ENCODE measurements at regions not wholly inside any gene's neighbourhood (a gene's known extent, or its start where the extent isn't known, plus 50 kb on each side); places are given as distances from the start of the nearest gene placed in this dataset.
A peak's percentile ranks its signal among the peaks of the same experiment; 100 is the strongest.
"Not testable (repeated sequence)": the region's sequence is repeated elsewhere in the genome, so short reads cannot be mapped to it uniquely, and the experiment has no call there.

DNA sequence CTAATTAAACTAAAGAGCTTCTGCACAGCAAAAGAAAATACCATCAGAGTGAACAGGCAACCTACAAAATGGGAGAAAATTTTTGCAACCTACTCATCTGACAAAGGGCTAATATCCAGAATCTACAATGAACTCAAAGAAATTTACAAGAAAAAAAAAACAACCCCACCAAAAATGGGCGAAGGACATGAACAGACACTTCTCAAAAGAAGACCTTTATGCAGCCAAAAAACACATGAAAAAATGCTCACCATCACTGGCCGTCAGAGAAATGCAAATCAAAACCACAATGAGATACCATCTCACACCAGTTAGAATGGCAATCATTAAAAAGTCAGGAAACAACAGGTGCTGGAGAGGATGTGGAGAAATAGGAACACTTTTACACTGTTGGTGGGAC is 100.7 kb downstream of the GPX5 start:
- CTCF ChIA-PET; H3K4me3 ChIP-seq; H3K4me1 ChIP-seq; POLR2A ChIA-PET; ATAC-seq; H3K9me3 ChIP-seq; H3K4me2 ChIP-seq; DNase-seq (ENCODE audit: low read depth in 1 of 2, low spot score in 1 of 2); FAIRE-seq; H3K27ac ChIP-seq: not testable (repeated sequence)
- WGBS (ENCODE audit: missing lambda C conversion rate) = 0% methylated on average over 2 of the region's 2 CpGs

DNA sequence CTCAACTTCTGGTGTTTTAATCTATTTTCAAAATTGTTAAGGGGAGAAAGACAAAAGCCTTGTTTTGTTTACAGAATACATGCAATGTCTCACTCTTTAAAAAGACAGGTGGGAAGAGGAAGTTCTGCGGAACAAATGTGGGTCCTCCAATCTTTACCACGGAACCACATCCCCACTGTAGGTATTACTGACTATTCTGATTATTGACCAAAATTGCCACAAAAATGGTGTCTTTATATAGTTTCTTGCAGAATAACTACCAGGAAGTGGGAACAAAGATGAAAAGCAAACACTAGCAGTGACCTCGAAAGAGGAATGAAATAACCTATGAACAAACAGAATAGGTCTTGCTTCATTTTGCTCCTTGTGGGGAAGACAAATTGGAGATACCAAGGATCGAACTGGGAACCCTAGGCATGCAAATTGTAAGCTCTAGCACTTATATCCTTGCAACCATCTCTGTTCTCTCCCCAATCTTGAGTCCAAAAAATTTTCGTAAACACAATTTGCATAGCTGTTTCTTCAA is 106.7 kb downstream of the GPX5 start:
- POLR2A ChIA-PET = no interaction called here
- Histone ChIP-seq H3K9me3 (no peaks in the 10 kb centered on the region), H3K4me1 (no peaks in the 10 kb centered on the region), H3K27ac (no peak overlapping the region), H3K4me2 (no peak overlapping the region), H3K4me3 (no peak overlapping the region)
- ATAC-seq (no peak), DNase-seq (ENCODE audit: low read depth in 1 of 2, low spot score in 1 of 2) (no peak), FAIRE-seq (no peak)
- 60% methylated on average over 5 of the region's 5 CpGs for WGBS (ENCODE audit: missing lambda C conversion rate)
- CTCF ChIA-PET = no interaction called here
- TF ChIP-seq EHF (CRISPR knock-in tag; IDR thresholded peaks at IDR 0.05) = no peak
- TF ChIP-seq, protein P1, sequence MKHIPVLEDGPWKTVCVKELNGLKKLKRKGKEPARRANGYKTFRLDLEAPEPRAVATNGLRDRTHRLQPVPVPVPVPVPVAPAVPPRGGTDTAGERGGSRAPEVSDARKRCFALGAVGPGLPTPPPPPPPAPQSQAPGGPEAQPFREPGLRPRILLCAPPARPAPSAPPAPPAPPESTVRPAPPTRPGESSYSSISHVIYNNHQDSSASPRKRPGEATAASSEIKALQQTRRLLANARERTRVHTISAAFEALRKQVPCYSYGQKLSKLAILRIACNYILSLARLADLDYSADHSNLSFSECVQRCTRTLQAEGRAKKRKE (CRISPR knock-in tag; IDR thresholded peaks at IDR 0.05; ENCODE audit: low read depth) = no peak
- no peak for TF ChIP-seq BHLHE40 (IDR thresholded peaks at IDR 0.05; ENCODE audit: low read depth, low read length)
- TF ChIP-seq, protein P2, sequence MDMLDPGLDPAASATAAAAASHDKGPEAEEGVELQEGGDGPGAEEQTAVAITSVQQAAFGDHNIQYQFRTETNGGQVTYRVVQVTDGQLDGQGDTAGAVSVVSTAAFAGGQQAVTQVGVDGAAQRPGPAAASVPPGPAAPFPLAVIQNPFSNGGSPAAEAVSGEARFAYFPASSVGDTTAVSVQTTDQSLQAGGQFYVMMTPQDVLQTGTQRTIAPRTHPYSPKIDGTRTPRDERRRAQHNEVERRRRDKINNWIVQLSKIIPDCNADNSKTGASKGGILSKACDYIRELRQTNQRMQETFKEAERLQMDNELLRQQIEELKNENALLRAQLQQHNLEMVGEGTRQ (IDR thresholded peaks at IDR 0.05) = no peak
- no peak for TF ChIP-seq EP300 (IDR thresholded peaks at IDR 0.05)
- TF ChIP-seq HEYL (CRISPR knock-in tag; IDR thresholded peaks at IDR 0.05) = no peak
- TF ChIP-seq KDM5A (IDR thresholded peaks at IDR 0.05) = no peak
- no peak for TF ChIP-seq POLR2A (IDR thresholded peaks at IDR 0.05; ENCODE audit: low read length)
- TF ChIP-seq POLR2AphosphoS2 (conservative IDR thresholded peaks at IDR 0.05; ENCODE audit: low read length) = no peak
- TF ChIP-seq MAZ (IDR thresholded peaks at IDR 0.05; ENCODE audit: borderline replicate concordance, low read depth, low read length) = no peak
- TF ChIP-seq, protein P3, sequence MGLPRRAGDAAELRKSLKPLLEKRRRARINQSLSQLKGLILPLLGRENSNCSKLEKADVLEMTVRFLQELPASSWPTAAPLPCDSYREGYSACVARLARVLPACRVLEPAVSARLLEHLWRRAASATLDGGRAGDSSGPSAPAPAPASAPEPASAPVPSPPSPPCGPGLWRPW (IDR thresholded peaks at IDR 0.05) = no peak
- no peak for TF ChIP-seq CHD2 (IDR thresholded peaks at IDR 0.05; ENCODE audit: low read length, partially characterized antibody)
- TF ChIP-seq HDAC2 (IDR thresholded peaks at IDR 0.05) = no peak
- TF ChIP-seq JUNB (IDR thresholded peaks at IDR 0.05) = no peak
- no peak for TF ChIP-seq CHD4 (IDR thresholded peaks at IDR 0.05; ENCODE audit: borderline replicate concordance)
- no peak for TF ChIP-seq NFE2L2 (conservative IDR thresholded peaks at IDR 0.05; ENCODE audit: low read length)
- TF ChIP-seq ZNF302 (CRISPR knock-in tag; IDR thresholded peaks at IDR 0.05) = no peak
- TF ChIP-seq, protein P4, sequence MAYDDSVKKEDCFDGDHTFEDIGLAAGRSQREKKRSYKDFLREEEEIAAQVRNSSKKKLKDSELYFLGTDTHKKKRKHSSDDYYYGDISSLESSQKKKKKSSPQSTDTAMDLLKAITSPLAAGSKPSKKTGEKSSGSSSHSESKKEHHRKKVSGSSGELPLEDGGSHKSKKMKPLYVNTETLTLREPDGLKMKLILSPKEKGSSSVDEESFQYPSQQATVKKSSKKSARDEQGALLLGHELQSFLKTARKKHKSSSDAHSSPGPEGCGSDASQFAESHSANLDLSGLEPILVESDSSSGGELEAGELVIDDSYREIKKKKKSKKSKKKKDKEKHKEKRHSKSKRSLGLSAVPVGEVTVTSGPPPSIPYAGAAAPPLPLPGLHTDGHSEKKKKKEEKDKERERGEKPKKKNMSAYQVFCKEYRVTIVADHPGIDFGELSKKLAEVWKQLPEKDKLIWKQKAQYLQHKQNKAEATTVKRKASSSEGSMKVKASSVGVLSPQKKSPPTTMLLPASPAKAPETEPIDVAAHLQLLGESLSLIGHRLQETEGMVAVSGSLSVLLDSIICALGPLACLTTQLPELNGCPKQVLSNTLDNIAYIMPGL (CRISPR knock-in tag; IDR thresholded peaks at IDR 0.05; ENCODE audit: borderline replicate concordance) = no peak

DNA sequence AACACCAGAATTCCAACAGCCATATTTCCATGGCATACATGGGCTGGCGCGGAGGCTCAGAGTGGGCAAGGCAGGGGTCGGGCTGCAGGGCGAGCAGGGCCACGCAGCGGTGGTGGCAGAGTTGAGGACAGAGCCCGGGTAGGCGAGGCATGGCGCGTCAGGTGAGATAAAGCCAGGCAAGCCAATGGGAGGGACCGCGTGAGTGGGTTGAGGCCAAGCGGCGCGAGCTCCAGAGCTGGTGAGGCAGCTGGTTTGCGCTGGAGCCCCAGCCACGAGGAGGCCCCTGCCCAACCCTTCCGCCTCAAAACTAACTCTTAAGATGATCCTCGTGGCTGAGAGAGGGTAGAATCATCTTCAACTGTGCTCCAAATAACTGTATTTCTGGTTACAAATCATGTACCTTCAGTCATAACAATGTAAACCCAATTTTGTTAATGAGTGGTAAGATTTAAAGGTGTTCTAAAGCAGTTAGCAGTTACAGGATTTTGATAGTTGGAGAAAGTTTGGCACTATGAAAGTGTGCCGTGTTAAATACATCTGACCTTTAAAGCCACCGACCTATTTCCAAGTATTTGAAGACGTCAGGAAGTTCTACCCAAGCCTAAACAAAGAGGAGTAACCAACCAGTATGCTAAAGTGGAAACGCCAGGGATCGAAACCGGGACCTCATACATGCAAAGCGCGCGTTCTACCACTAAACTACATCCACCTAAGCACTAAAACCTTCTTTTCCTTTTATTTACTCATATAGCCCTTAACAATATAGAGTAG is 107.9 kb downstream of the GPX5 start:
- no peaks in the 10 kb centered on the region for H3K4me1 ChIP-seq
- H3K9me3 ChIP-seq = no peaks in the 10 kb centered on the region
- CTCF ChIA-PET = interaction anchor here (1.6 kb wide), 1 partner anchor 138 kb away, joined by 3 read pairs; no protein-coding TSS in a partner anchor
- POLR2A ChIA-PET = interaction anchor here (1.4 kb wide), 1 partner anchor 15 kb away, joined by 3 read pairs; no protein-coding TSS in a partner anchor
- DNase-seq (ENCODE audit: low read depth in 1 of 2, low spot score in 1 of 2) = peak in 1 of 2 experiments; percentile 78
- FAIRE-seq = no peak
- 68% methylated on average over 28 of the region's 28 CpGs for WGBS (ENCODE audit: missing lambda C conversion rate)
- peak overlapping the region; percentile 60; the same call in 1 of the 3 replicates for H3K4me3 ChIP-seq
- peak; percentile 69 to 75 for ATAC-seq
- peak overlapping the region; percentile 80 for H3K4me2 ChIP-seq
- H3K27ac ChIP-seq = no peak overlapping the region; a peak in 1 of 6 replicates
- TF ChIP-seq TP53 (CRISPR knock-in tag; IDR thresholded peaks at IDR 0.05) = peak; percentile 78; the same call in 1 of the 2 replicates
- TF ChIP-seq EHMT2 (IDR thresholded peaks at IDR 0.05; ENCODE audit: low read depth) = no peak
- TF ChIP-seq CEBPB (IDR thresholded peaks at IDR 0.05) = no peak
- TF ChIP-seq RARB (CRISPR knock-in tag; IDR thresholded peaks at IDR 0.05) = 0 out of 2 replicates have a peak, but pooled peaks have one; percentile 70
- 0 out of 2 replicates have a peak, but pooled peaks have one; percentile 67 for TF ChIP-seq FOSB (CRISPR knock-in tag; IDR thresholded peaks at IDR 0.05)
- TF ChIP-seq, protein P1 (CRISPR knock-in tag; IDR thresholded peaks at IDR 0.05; ENCODE audit: low read depth) = no peak
- TF ChIP-seq, protein P5, sequence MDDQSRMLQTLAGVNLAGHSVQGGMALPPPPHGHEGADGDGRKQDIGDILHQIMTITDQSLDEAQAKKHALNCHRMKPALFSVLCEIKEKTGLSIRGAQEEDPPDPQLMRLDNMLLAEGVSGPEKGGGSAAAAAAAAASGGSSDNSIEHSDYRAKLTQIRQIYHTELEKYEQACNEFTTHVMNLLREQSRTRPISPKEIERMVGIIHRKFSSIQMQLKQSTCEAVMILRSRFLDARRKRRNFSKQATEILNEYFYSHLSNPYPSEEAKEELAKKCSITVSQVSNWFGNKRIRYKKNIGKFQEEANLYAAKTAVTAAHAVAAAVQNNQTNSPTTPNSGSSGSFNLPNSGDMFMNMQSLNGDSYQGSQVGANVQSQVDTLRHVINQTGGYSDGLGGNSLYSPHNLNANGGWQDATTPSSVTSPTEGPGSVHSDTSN (IDR thresholded peaks at IDR 0.05) = no peak
- no peak for TF ChIP-seq CHD2 (IDR thresholded peaks at IDR 0.05; ENCODE audit: low read length, partially characterized antibody)
- peak; percentile 36 for TF ChIP-seq SREBF2 (IDR thresholded peaks at IDR 0.05)
- TF ChIP-seq GATA3 (IDR thresholded peaks at IDR 0.05; ENCODE audit: borderline replicate concordance) = no peak
- TF ChIP-seq CBX2 (IDR thresholded peaks at IDR 0.05; ENCODE audit: borderline replicate concordance, low read depth) = no peak
- no peak for TF ChIP-seq BHLHE40 (IDR thresholded peaks at IDR 0.05; ENCODE audit: low read depth, low read length)
- TF ChIP-seq, protein P6, sequence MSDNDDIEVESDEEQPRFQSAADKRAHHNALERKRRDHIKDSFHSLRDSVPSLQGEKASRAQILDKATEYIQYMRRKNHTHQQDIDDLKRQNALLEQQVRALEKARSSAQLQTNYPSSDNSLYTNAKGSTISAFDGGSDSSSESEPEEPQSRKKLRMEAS (IDR thresholded peaks at IDR 0.05) = no peak
- peak; percentile 92 for TF ChIP-seq HOXA7 (CRISPR knock-in tag; IDR thresholded peaks at IDR 0.05)

Measured in A549 (cell line).